ENCODE measurements at regions not wholly inside any gene's neighbourhood (a gene's known extent, or its start where the extent isn't known, plus 50 kb on each side); places are given as distances from the start of the nearest gene placed in this dataset.

DNA sequence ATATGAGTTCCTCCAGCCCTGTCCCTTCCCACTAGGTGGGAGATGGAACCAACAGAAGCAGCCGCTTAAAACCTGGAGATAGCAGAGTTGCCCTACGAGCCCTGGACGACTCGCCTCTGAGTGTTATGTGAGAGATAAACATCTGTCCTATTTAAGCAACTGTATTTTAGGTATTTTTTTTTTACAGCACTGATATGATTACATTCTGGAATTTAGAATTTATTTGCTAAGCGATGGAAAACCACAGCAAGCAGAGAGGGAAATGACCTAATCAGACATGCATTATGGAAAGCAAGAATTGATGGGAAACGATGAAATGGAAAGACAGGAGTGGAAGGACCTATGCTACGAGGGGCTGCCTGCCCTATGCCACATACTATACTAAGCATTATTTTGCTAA lies 379.0 kb upstream of the IL12A start:
- no peaks in the 10 kb centered on the region for H3K9me2 ChIP-seq (replicated peaks; ENCODE audit: control insufficient read depth, low read length)
- H3F3A ChIP-seq (ENCODE audit: control insufficient read depth, insufficient read depth): no peaks in the 10 kb centered on the region
- H3K4me1 ChIP-seq (ENCODE audit: control insufficient read depth, low read length): no peaks in the 10 kb centered on the region
- TF ChIP-seq EZH2phosphoT487 (IDR thresholded peaks at IDR 0.05; ENCODE audit: borderline replicate concordance, low read length): no peak
- TF ChIP-seq, protein P1, sequence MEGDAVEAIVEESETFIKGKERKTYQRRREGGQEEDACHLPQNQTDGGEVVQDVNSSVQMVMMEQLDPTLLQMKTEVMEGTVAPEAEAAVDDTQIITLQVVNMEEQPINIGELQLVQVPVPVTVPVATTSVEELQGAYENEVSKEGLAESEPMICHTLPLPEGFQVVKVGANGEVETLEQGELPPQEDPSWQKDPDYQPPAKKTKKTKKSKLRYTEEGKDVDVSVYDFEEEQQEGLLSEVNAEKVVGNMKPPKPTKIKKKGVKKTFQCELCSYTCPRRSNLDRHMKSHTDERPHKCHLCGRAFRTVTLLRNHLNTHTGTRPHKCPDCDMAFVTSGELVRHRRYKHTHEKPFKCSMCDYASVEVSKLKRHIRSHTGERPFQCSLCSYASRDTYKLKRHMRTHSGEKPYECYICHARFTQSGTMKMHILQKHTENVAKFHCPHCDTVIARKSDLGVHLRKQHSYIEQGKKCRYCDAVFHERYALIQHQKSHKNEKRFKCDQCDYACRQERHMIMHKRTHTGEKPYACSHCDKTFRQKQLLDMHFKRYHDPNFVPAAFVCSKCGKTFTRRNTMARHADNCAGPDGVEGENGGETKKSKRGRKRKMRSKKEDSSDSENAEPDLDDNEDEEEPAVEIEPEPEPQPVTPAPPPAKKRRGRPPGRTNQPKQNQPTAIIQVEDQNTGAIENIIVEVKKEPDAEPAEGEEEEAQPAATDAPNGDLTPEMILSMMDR (IDR thresholded peaks at IDR 0.05; ENCODE audit: low read depth, low read length, poor library complexity, severe bottlenecking): no peak
- H3K27ac ChIP-seq (ENCODE audit: low read depth, low read length): no peak overlapping the region
- H3K4me3 ChIP-seq (ENCODE audit: low read length): no peak overlapping the region
- H4K20me1 ChIP-seq (ENCODE audit: control insufficient read depth, insufficient read depth, low read depth, low read length): no peaks in the 10 kb centered on the region
- no peaks in the 10 kb centered on the region for H3K79me2 ChIP-seq (ENCODE audit: control insufficient read depth, low read length)
- no peaks in the 10 kb centered on the region for H3K36me3 ChIP-seq (ENCODE audit: control insufficient read depth, low read length)
- no peaks in the 10 kb centered on the region for H3K9me3 ChIP-seq (ENCODE audit: control insufficient read depth, insufficient read depth, low read length)
- no peak overlapping the region for H3K4me2 ChIP-seq (ENCODE audit: low read length)
- H3K27me3 ChIP-seq (ENCODE audit: control insufficient read depth, low read length): no peaks in the 10 kb centered on the region

DNA sequence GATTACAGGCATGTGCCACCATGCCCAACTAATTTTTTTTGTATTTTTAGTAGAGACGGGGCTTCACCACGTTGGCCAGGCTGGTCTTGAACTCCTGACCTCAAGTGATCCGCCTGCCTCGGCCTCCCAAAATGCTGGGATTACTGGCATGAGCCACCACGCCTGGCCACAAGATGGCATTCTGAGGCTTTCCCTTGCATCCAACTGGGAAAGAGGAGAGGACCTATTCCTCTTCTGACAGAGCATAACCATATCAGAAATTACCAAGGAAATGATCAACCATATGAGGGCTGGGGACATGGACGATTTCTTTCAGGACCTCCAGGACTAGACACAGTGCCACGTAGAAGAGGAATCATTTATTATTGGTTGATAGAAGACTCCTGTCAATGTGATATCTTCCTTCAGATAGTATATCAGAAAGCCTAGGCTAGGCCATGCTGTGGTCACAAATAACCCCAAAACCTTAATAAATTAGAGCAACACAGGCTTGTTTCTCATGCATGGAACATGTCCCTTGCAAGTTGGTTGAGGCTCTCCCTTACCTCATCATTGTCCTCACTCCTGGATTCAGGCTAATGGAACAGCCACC lies 372.3 kb upstream of the IL12A start:
- no peaks in the 10 kb centered on the region for H4K20me1 ChIP-seq (ENCODE audit: control insufficient read depth, insufficient read depth, low read depth, low read length)
- H3K4me2 ChIP-seq (ENCODE audit: low read length): no peak overlapping the region
- H3F3A ChIP-seq (ENCODE audit: control insufficient read depth, insufficient read depth): no peaks in the 10 kb centered on the region
- TF ChIP-seq, protein P1 (IDR thresholded peaks at IDR 0.05; ENCODE audit: low read depth, low read length, poor library complexity, severe bottlenecking): no peak
- no peak for TF ChIP-seq EZH2phosphoT487 (IDR thresholded peaks at IDR 0.05; ENCODE audit: borderline replicate concordance, low read length)
- H3K9me2 ChIP-seq (replicated peaks; ENCODE audit: control insufficient read depth, low read length): no peaks in the 10 kb centered on the region
- no peaks in the 10 kb centered on the region for H3K4me1 ChIP-seq (ENCODE audit: control insufficient read depth, low read length)
- H3K4me3 ChIP-seq (ENCODE audit: low read length): no peak overlapping the region
- no peaks in the 10 kb centered on the region for H3K9me3 ChIP-seq (ENCODE audit: control insufficient read depth, insufficient read depth, low read length)
- H3K79me2 ChIP-seq (ENCODE audit: control insufficient read depth, low read length): no peaks in the 10 kb centered on the region
- H3K27me3 ChIP-seq (ENCODE audit: control insufficient read depth, low read length): no peaks in the 10 kb centered on the region
- no peaks in the 10 kb centered on the region for H3K36me3 ChIP-seq (ENCODE audit: control insufficient read depth, low read length)
- no peak overlapping the region for H3K27ac ChIP-seq (ENCODE audit: low read depth, low read length)

DNA sequence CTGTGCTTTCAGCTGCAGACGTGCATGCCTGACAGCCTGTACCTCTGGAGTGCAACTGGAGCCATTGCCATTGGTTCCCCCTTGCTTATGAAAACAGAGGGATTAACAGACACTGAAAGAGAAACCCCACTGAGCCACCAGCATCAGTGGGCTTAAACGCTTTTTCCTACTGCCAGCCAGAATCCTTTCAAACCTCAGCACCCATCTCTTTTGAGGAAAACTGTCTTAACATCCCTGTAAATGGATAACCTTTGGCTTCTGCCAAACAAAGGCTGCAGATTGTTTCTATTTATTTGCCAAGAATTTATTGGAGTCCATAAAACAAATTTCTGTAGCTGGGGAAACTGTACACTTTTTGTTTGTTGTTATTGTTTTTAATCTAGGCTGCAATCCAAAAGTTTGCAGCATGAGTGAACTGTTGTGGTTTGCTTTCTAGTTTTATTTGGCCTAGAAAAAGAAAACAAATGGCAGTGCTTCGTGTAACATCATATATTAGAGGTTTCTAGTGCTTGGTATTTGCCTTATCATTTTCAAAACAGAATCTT lies 369.2 kb upstream of the IL12A start:
- Histone ChIP-seq H3K4me3 (ENCODE audit: low read length) (no peak overlapping the region), H4K20me1 (ENCODE audit: control insufficient read depth, insufficient read depth, low read depth, low read length) (no peaks in the 10 kb centered on the region), H3K9me3 (ENCODE audit: control insufficient read depth, insufficient read depth, low read length) (no peaks in the 10 kb centered on the region), H3K27me3 (ENCODE audit: control insufficient read depth, low read length) (no peaks in the 10 kb centered on the region), H3K9me2 (replicated peaks; ENCODE audit: control insufficient read depth, low read length) (no peaks in the 10 kb centered on the region), H3K27ac (ENCODE audit: low read depth, low read length) (no peak overlapping the region), H3K79me2 (ENCODE audit: control insufficient read depth, low read length) (no peaks in the 10 kb centered on the region), H3K4me1 (ENCODE audit: control insufficient read depth, low read length) (no peaks in the 10 kb centered on the region), H3K4me2 (ENCODE audit: low read length) (no peak overlapping the region), H3F3A (ENCODE audit: control insufficient read depth, insufficient read depth) (no peaks in the 10 kb centered on the region), H3K36me3 (ENCODE audit: control insufficient read depth, low read length) (no peaks in the 10 kb centered on the region)
- TF ChIP-seq, protein P1 (IDR thresholded peaks at IDR 0.05; ENCODE audit: low read depth, low read length, poor library complexity, severe bottlenecking): no peak
- TF ChIP-seq EZH2phosphoT487 (IDR thresholded peaks at IDR 0.05; ENCODE audit: borderline replicate concordance, low read length): no peak

All from DOHH2 (cell line).